ENCODE measurements at regions not wholly inside any gene's neighbourhood (a gene's known extent, or its start where the extent isn't known, plus 50 kb on each side); places are given as distances from the start of the nearest gene placed in this dataset.

DNA sequence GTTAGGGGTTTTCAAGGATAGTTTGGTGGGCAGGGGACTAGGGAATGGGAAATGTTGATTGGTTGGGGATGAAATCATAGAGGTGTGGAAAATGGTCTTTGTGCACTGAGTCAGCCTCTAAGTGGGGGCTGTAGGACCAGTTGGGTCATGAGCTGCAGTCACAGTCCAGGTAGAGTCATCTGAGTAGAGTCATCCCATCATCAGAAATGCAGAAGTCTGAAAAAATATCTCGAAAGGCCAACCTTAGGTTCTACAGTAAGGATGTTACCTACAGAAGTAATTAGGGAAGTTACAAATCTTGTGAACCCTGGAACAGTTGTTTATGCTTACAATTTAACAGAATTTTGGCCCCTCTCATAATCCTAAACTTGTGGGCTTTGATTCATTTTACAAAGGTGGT lies 63.4 kb upstream of the AP1S2 start:
- H3K27me3 Mint-ChIP-seq (ENCODE audit: low read depth in 2 of 2) = peaks cover 3 to 31% of the 10 kb centered on the region in 2 donors
- no peak for DNase-seq
- H3K27me3 ChIP-seq (ENCODE audit: control insufficient read depth, insufficient read depth, low read length) = no peaks in the 10 kb centered on the region
- H3K4me3 ChIP-seq (ENCODE audit: low read length) = no peak overlapping the region
- H3K27ac ChIP-seq (ENCODE audit: low read length) = no peak overlapping the region
- TF ChIP-seq, protein P1, sequence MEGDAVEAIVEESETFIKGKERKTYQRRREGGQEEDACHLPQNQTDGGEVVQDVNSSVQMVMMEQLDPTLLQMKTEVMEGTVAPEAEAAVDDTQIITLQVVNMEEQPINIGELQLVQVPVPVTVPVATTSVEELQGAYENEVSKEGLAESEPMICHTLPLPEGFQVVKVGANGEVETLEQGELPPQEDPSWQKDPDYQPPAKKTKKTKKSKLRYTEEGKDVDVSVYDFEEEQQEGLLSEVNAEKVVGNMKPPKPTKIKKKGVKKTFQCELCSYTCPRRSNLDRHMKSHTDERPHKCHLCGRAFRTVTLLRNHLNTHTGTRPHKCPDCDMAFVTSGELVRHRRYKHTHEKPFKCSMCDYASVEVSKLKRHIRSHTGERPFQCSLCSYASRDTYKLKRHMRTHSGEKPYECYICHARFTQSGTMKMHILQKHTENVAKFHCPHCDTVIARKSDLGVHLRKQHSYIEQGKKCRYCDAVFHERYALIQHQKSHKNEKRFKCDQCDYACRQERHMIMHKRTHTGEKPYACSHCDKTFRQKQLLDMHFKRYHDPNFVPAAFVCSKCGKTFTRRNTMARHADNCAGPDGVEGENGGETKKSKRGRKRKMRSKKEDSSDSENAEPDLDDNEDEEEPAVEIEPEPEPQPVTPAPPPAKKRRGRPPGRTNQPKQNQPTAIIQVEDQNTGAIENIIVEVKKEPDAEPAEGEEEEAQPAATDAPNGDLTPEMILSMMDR (IDR thresholded peaks at IDR 0.05) = no peak
- no CpG with 5 or more reads among the region's 1 CpG for WGBS (ENCODE audit: insufficient coverage)
- intact Hi-C loops (cut with micrococcal nuclease) = no loop called here
- no peaks in the 10 kb centered on the region for H3K36me3 Mint-ChIP-seq
- no peaks in the 10 kb centered on the region for H3K9me3 Mint-ChIP-seq
- no peak for ATAC-seq
- H3K27ac Mint-ChIP-seq = no peak overlapping the region
- no peaks in the 10 kb centered on the region for H3K9me3 ChIP-seq (ENCODE audit: control insufficient read depth, insufficient read depth, low read length)
- no peaks in the 10 kb centered on the region for H3K4me1 ChIP-seq (ENCODE audit: control insufficient read depth, insufficient read depth, low read length)
- H3K4me3 Mint-ChIP-seq = no peak overlapping the region
- no peaks in the 10 kb centered on the region for H3K36me3 ChIP-seq (ENCODE audit: control insufficient read depth, insufficient read depth, low read length)
- peaks cover 6 to 7% of the 10 kb centered on the region in 2 donors for H3K4me1 Mint-ChIP-seq

DNA sequence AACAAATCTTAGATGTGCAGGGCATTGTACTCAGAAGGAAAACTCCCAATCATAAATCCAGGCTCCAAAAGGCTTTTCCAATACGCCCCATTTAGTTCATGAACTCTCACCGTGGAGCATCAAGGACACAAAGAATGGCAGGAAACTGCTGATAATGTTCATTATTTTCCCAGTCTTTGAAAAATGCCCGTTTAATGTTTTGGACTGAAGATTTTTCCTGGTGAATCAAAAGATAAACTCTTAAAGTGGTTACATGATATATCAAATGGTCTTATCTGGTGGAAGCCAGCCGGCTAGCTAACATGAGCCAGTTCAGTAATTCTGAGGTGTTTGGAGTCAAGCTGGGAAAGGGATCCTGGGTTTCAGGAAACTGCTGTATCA lies 62.1 kb upstream of the AP1S2 start:
- peaks cover 6 to 7% of the 10 kb centered on the region in 2 donors for H3K4me1 Mint-ChIP-seq
- Histone ChIP-seq H3K9me3 (ENCODE audit: control insufficient read depth, insufficient read depth, low read length) (no peaks in the 10 kb centered on the region), H3K27me3 (ENCODE audit: control insufficient read depth, insufficient read depth, low read length) (no peaks in the 10 kb centered on the region), H3K27ac (ENCODE audit: low read length) (no peak overlapping the region), H3K4me1 (ENCODE audit: control insufficient read depth, insufficient read depth, low read length) (no peaks in the 10 kb centered on the region), H3K4me3 (ENCODE audit: low read length) (no peak overlapping the region), H3K36me3 (ENCODE audit: control insufficient read depth, insufficient read depth, low read length) (no peaks in the 10 kb centered on the region)
- TF ChIP-seq, protein P1 (IDR thresholded peaks at IDR 0.05) = no peak
- H3K27ac Mint-ChIP-seq = no peak overlapping the region
- peaks cover 3 to 31% of the 10 kb centered on the region in 2 donors for H3K27me3 Mint-ChIP-seq (ENCODE audit: low read depth in 2 of 2)
- no peak for DNase-seq
- H3K4me3 Mint-ChIP-seq = no peak overlapping the region
- 35% methylated on average over 4 of the region's 4 CpGs for WGBS (ENCODE audit: insufficient coverage)
- H3K9me3 Mint-ChIP-seq = no peaks in the 10 kb centered on the region
- intact Hi-C loops (cut with micrococcal nuclease) = no loop called here
- no peaks in the 10 kb centered on the region for H3K36me3 Mint-ChIP-seq
- ATAC-seq = no peak

DNA sequence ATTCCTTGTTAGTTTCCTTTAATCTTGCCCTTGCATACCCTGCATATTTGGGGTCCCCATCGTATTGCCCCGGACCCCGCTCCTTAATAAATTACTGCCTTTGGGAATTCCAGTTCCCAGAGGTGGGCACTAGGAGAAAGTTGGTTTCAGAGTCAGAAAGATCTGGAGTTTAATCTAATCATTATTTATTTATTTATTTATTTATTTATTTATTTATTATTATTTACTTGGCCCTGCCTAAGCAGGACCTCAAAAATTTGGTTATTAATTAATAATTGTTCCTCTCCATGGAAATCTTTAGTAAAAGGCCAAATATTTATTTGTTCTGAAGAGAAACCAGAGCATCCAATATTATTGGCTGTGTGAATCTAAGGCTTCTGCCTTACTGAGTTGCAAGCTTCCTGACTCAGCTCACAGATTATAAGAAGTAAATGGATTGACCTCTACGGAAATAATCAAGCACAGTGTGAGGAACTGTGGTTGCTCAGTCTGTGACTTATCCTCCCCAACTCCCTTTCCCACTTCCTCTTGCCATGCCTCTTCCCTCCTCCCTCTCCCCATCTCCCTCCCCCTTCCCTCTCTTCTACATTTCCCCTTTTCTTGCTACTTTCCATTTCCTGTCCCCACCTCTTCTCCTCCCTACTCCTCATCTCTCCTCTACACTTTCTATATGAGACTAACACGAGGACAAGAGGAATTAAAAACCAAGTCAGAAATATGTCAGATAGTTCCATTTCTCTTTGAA lies 61.5 kb upstream of the AP1S2 start:
- intact Hi-C loops (cut with micrococcal nuclease) = no loop called here
- no peaks in the 10 kb centered on the region for H3K9me3 ChIP-seq (ENCODE audit: control insufficient read depth, insufficient read depth, low read length)
- Mint-ChIP-seq H3K27ac (no peak overlapping the region), H3K9me3 (no peaks in the 10 kb centered on the region), H3K27me3 (ENCODE audit: low read depth in 2 of 2) (peaks cover 3 to 31% of the 10 kb centered on the region in 2 donors), H3K4me1 (peaks cover 6 to 7% of the 10 kb centered on the region in 2 donors), H3K4me3 (no peak overlapping the region), H3K36me3 (no peaks in the 10 kb centered on the region)
- WGBS (ENCODE audit: insufficient coverage) = 0% methylated on average over 2 of the region's 5 CpGs
- H3K27me3 ChIP-seq (ENCODE audit: control insufficient read depth, insufficient read depth, low read length) = no peaks in the 10 kb centered on the region
- H3K4me1 ChIP-seq (ENCODE audit: control insufficient read depth, insufficient read depth, low read length) = no peaks in the 10 kb centered on the region
- ATAC-seq (no peak), DNase-seq (no peak)
- TF ChIP-seq, protein P1 (IDR thresholded peaks at IDR 0.05) = no peak
- H3K36me3 ChIP-seq (ENCODE audit: control insufficient read depth, insufficient read depth, low read length) = no peaks in the 10 kb centered on the region
- H3K27ac ChIP-seq (ENCODE audit: low read length) = no peak overlapping the region
- no peak overlapping the region for H3K4me3 ChIP-seq (ENCODE audit: low read length)

- WGBS (ENCODE audit: insufficient coverage) = no CpG with 5 or more reads among the region's 1 CpG
- H3K27me3 Mint-ChIP-seq (ENCODE audit: low read depth in 2 of 2) = peaks cover 3 to 19% of the 10 kb centered on the region in 2 donors
- intact Hi-C loops (cut with micrococcal nuclease) = no loop called here
- H3K27ac Mint-ChIP-seq = no peak overlapping the region
- Histone ChIP-seq H3K4me3 (ENCODE audit: low read length) (no peak overlapping the region), H3K27ac (ENCODE audit: low read length) (no peak overlapping the region), H3K9me3 (ENCODE audit: control insufficient read depth, insufficient read depth, low read length) (no peaks in the 10 kb centered on the region), H3K4me1 (ENCODE audit: control insufficient read depth, insufficient read depth, low read length) (no peaks in the 10 kb centered on the region), H3K36me3 (ENCODE audit: control insufficient read depth, insufficient read depth, low read length) (no peaks in the 10 kb centered on the region), H3K27me3 (ENCODE audit: control insufficient read depth, insufficient read depth, low read length) (no peaks in the 10 kb centered on the region)
- H3K4me1 Mint-ChIP-seq = peaks cover 6 to 7% of the 10 kb centered on the region in 2 donors
- no peak for ATAC-seq
- TF ChIP-seq, protein P1 (IDR thresholded peaks at IDR 0.05) = no peak
- DNase-seq = no peak
- H3K36me3 Mint-ChIP-seq = no peaks in the 10 kb centered on the region
- no peak overlapping the region for H3K4me3 Mint-ChIP-seq
- no peaks in the 10 kb centered on the region for H3K9me3 Mint-ChIP-seq
Observed at GRCh38 chrX:15914486-15914885, 59.9 kb upstream of the AP1S2 start.

Data from natural killer cell (primary cell).